Panc1 (cell line): ENCODE measurements at regions not wholly inside any gene's neighbourhood (a gene's known extent, or its start where the extent isn't known, plus 50 kb on each side); places are given as distances from the start of the nearest gene placed in this dataset.

Experiments
- ATAC-seq: fragments of 200-7000 bp; cut with Tn5 transposase; 2 replicates; pipeline ENCODE4 v1.9.1; 2020; ENCODE audit warnings: mild to moderate bottlenecking, moderate library complexity
- BruUV-seq: library from RNA; stranded (reverse); fragments of 400-500 nt; replicated peaks from 2 replicates; lab custom pipeline; 2021; lab: Mats Ljungman, UMichigan
- CTCF ChIA-PET: fragments of 300-600 bp; sonication (Branson Sonifier 250); formaldehyde crosslinking; loops from one replicate; lab custom pipeline; 2022; ENCODE audit warnings: antibody characterized with exemption; lab: Charles Lee
- POLR2A ChIA-PET: fragments of 300-600 bp; sonication (Branson Sonifier 250); formaldehyde crosslinking; loops from one replicate; lab custom pipeline; 2022; ENCODE audit warnings: antibody characterized with exemption; lab: Charles Lee
- DNase-seq: peaks from one replicate; pipeline ENCODE4 v3.0.0-alpha.2; 2010; ENCODE audit warnings: low read depth, low spot score
- H3K27ac ChIP-seq: 2 replicates; pipeline ENCODE4 v1.5.1; 2011; ENCODE audit warnings: mild to moderate bottlenecking, low read length, inconsistent platforms
- H3K27me3 ChIP-seq: fragments of 200-500 bp; sonication (Bioruptor generic); 2 replicates; pipeline ENCODE4 v1.6.0; 2014; ENCODE audit warnings: low read length, inconsistent platforms; ENCODE audit not compliant: control insufficient read depth, insufficient read depth
- H3K36me3 ChIP-seq: fragments of 200-500 bp; sonication (Bioruptor generic); 2 replicates; pipeline ENCODE4 v1.5.1; 2014; ENCODE audit warnings: inconsistent platforms, mild to moderate bottlenecking, low read length, moderate library complexity; ENCODE audit not compliant: control insufficient read depth, insufficient read depth
- H3K4me1 ChIP-seq: 2 replicates; pipeline ENCODE4 v1.5.1; 2011; ENCODE audit warnings: inconsistent platforms, mild to moderate bottlenecking, low read length, moderate library complexity; ENCODE audit not compliant: control insufficient read depth, insufficient read depth
- H3K4me3 ChIP-seq, 2 experiments: 2 replicates each; pipeline ENCODE4 v1.5.1; 2011 to 2012; ENCODE audit warnings: low read depth in 2 of 2, low read length in 2 of 2, mild to moderate bottlenecking in 2 of 2, inconsistent platforms in 1 of 2, moderate library complexity in 1 of 2
- H3K9me3 ChIP-seq: fragments of 200-500 bp; sonication (Bioruptor generic); 2 replicates; pipeline ENCODE4 v1.5.1; 2014; ENCODE audit warnings: low read depth, mild to moderate bottlenecking, inconsistent platforms, low read length, moderate library complexity; ENCODE audit not compliant: control insufficient read depth, insufficient read depth
- CTCF ChIP-seq: fragments of 450-650 bp; IDR thresholded peaks from 2 replicates; pipeline ENCODE4 v1.5.1; 2017; ENCODE audit warnings: mild to moderate bottlenecking
- POLR2AphosphoS5 ChIP-seq: IDR thresholded peaks from 2 replicates; pipeline ENCODE4 v1.6.1; 2012; ENCODE audit warnings: mild to moderate bottlenecking, low read depth, low read length, moderate library complexity
- REST ChIP-seq, 2 experiments: IDR thresholded peaks; 2 replicates each; pipeline ENCODE4 v1.6.1; 2011 to 2012; ENCODE audit warnings: low read depth in 2 of 2, control low read depth in 1 of 2, low read length in 1 of 2, mild to moderate bottlenecking in 1 of 2, moderate library complexity in 1 of 2; ENCODE audit not compliant: insufficient read depth in 1 of 2
- SIN3A ChIP-seq: IDR thresholded peaks from 2 replicates; pipeline ENCODE4 v1.6.1; 2012; ENCODE audit warnings: low read depth, mild to moderate bottlenecking, low read length, moderate library complexity, borderline replicate concordance; ENCODE audit not compliant: insufficient read depth
- TCF7L2 ChIP-seq: IDR thresholded peaks from 2 replicates; pipeline ENCODE4 v1.6.1; 2011; ENCODE audit warnings: mild to moderate bottlenecking, low read depth, low read length, inconsistent platforms
- in situ Hi-C: cut with HindIII; loops from 2 replicates; pipeline ENCODE4 v1.10.0; 2016; ENCODE audit warnings: low sequenced_read_pairs, low pct_unique_long_range_greater_than_20kb
- intact Hi-C: fragments of 100-400 bp; cut with micrococcal nuclease; formaldehyde crosslinking; loops from one replicate; pipeline ENCODE4 v1.10.0; 2022; ENCODE audit not compliant: unreplicated experiment

GRCh38 chr2:100639588-100640390 lies 77.0 kb downstream of the PDCL3 start:
- Histone ChIP-seq H3K27me3 (0 out of 2 replicates have a peak, but pooled peaks cover 3% of the 10 kb centered on the region), H3K4me3 (no peak overlapping the region), H3K4me1 (no peaks in the 10 kb centered on the region), H3K27ac (no peak overlapping the region), H3K9me3 (no peaks in the 10 kb centered on the region), H3K36me3 (no peaks in the 10 kb centered on the region)
- in situ Hi-C loops: no loop called here
- ChIA-PET POLR2A (no interaction called here), CTCF (no interaction called here)
- DNase-seq: no peak
- no peak for ATAC-seq
- TF ChIP-seq SIN3A (no peak), TCF7L2 (no peak), POLR2AphosphoS5 (no peak), CTCF (no peak), REST (IDR thresholded peaks at IDR 0.05; ENCODE audit: insufficient read depth in 1 of 2, low read depth in 2 of 2, low read length in 1 of 2) (no peak)
- BruUV-seq: no TSS peak
- intact Hi-C loops: no loop called here

- BruUV-seq: no TSS peak
- Histone ChIP-seq H3K9me3 (no peaks in the 10 kb centered on the region), H3K36me3 (no peaks in the 10 kb centered on the region), H3K4me1 (no peaks in the 10 kb centered on the region), H3K27me3 (0 out of 2 replicates have a peak, but pooled peaks cover 3% of the 10 kb centered on the region), H3K4me3 (no peak overlapping the region), H3K27ac (no peak overlapping the region)
- no peak for TF ChIP-seq REST (IDR thresholded peaks at IDR 0.05; ENCODE audit: insufficient read depth in 1 of 2, low read depth in 2 of 2, low read length in 1 of 2)
- TF ChIP-seq CTCF: no peak
- TF ChIP-seq SIN3A: no peak
- no peak for TF ChIP-seq TCF7L2
- intact Hi-C loops (no loop called here), in situ Hi-C loops (no loop called here)
- POLR2A ChIA-PET: no interaction called here
- no peak for DNase-seq
- CTCF ChIA-PET: no interaction called here
- ATAC-seq: no peak
These were observed 77.8 kb downstream of the PDCL3 start for GRCh38 chr2:100640431-100641124.
